HG03097 (cell line): ENCODE measurements at regions not wholly inside any gene's neighbourhood (a gene's known extent, or its start where the extent isn't known, plus 50 kb on each side); places are given as distances from the start of the nearest gene placed in this dataset.
A peak's percentile ranks its signal among the peaks of the same experiment; 100 is the strongest.
"Not testable (repeated sequence)": the region's sequence is repeated elsewhere in the genome, so short reads cannot be mapped to it uniquely, and the experiment has no call there.

Experiments
- ATAC-seq: cut with Tn5 transposase; IDR thresholded peaks from one replicate; pipeline ENCODE4 v1.9.1; 2021; ENCODE audit not compliant: unreplicated experiment, low FRiP score

- no peak for ATAC-seq
Observed at GRCh38 chr3:104396974-104397669, 969.6 kb upstream of the ALCAM start.

GRCh38 chr3:104397713-104398112 lies 969.0 kb upstream of the ALCAM start:
- no peak for ATAC-seq

- no peak for ATAC-seq
Observed at GRCh38 chr3:104402902-104403301, 963.8 kb upstream of the ALCAM start.

- no peak for ATAC-seq
Observed at GRCh38 chr3:104411757-104412156, 955.0 kb upstream of the ALCAM start.

GRCh38 chr3:104412608-104413580 lies 953.8 kb upstream of the ALCAM start:
- no peak for ATAC-seq

- ATAC-seq = no peak
Observed at GRCh38 chr3:104428337-104428925, 938.3 kb upstream of the ALCAM start.

GRCh38 chr3:104429727-104430126 lies 937.0 kb upstream of the ALCAM start:
- ATAC-seq = no peak

GRCh38 chr3:104436506-104436905 lies 930.2 kb upstream of the ALCAM start:
- no peak for ATAC-seq

GRCh38 chr3:104437131-104437750 lies 929.5 kb upstream of the ALCAM start:
- ATAC-seq = no peak

GRCh38 chr3:104437891-104438290 lies 928.8 kb upstream of the ALCAM start:
- ATAC-seq = no peak

- ATAC-seq = no peak
Observed at GRCh38 chr3:104438706-104439105, 928.0 kb upstream of the ALCAM start.

GRCh38 chr3:104445252-104445919 lies 921.3 kb upstream of the ALCAM start:
- ATAC-seq = not testable (repeated sequence)

- no peak for ATAC-seq
Observed at GRCh38 chr3:104447681-104448080, 919.0 kb upstream of the ALCAM start.

GRCh38 chr3:104452697-104453096 lies 914.0 kb upstream of the ALCAM start:
- ATAC-seq = no peak

GRCh38 chr3:104458657-104459056 lies 908.1 kb upstream of the ALCAM start:
- peak; percentile 71 for ATAC-seq

GRCh38 chr3:104460477-104461406 lies 906.0 kb upstream of the ALCAM start:
- peak; percentile 53 for ATAC-seq

GRCh38 chr3:104461431-104461830 lies 905.3 kb upstream of the ALCAM start:
- no peak for ATAC-seq

GRCh38 chr3:104472221-104472620 lies 894.5 kb upstream of the ALCAM start:
- ATAC-seq = no peak

- ATAC-seq = no peak
Observed at GRCh38 chr3:104474011-104474410, 892.7 kb upstream of the ALCAM start.
